ENCODE measurements at regions not wholly inside any gene's neighbourhood (a gene's known extent, or its start where the extent isn't known, plus 50 kb on each side); places are given as distances from the start of the nearest gene placed in this dataset.

GRCh38 chr20:40307997-40308396, 381.0 kb downstream of the MAFB start:
- no peaks in the 10 kb centered on the region for H3K36me3 ChIP-seq (ENCODE audit: control insufficient read depth in 2 of 3, insufficient read depth in 3 of 3, low read length in 3 of 3)
- no peak for DNase-seq
- TF ChIP-seq, protein P1, sequence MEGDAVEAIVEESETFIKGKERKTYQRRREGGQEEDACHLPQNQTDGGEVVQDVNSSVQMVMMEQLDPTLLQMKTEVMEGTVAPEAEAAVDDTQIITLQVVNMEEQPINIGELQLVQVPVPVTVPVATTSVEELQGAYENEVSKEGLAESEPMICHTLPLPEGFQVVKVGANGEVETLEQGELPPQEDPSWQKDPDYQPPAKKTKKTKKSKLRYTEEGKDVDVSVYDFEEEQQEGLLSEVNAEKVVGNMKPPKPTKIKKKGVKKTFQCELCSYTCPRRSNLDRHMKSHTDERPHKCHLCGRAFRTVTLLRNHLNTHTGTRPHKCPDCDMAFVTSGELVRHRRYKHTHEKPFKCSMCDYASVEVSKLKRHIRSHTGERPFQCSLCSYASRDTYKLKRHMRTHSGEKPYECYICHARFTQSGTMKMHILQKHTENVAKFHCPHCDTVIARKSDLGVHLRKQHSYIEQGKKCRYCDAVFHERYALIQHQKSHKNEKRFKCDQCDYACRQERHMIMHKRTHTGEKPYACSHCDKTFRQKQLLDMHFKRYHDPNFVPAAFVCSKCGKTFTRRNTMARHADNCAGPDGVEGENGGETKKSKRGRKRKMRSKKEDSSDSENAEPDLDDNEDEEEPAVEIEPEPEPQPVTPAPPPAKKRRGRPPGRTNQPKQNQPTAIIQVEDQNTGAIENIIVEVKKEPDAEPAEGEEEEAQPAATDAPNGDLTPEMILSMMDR (IDR thresholded peaks at IDR 0.05; ENCODE audit: borderline replicate concordance, extremely low read depth, insufficient read depth) = no peak
- no peak overlapping the region for H3K4me3 ChIP-seq (ENCODE audit: low read length in 3 of 3)
- H3K9ac ChIP-seq (ENCODE audit: low read length in 3 of 3) = no peak overlapping the region
- intact Hi-C loops (cut with DNase I) = no loop called here
- no peaks in the 10 kb centered on the region for H3K27me3 ChIP-seq (ENCODE audit: control insufficient read depth, insufficient read depth, low read length)
- H3K27ac ChIP-seq (ENCODE audit: low read depth in 2 of 2, low read length in 2 of 2) = no peak overlapping the region
- no peaks in the 10 kb centered on the region for H3K4me1 ChIP-seq (ENCODE audit: control insufficient read depth in 2 of 3, insufficient read depth in 2 of 3, low read depth in 1 of 3, low read length in 3 of 3)
- FAIRE-seq = no peak
- H3K9me3 ChIP-seq (ENCODE audit: control insufficient read depth in 2 of 3, insufficient read depth in 1 of 3, low read length in 3 of 3) = peaks cover 0 to 2% (median 0%) of the 10 kb centered on the region in 3 donors

- DNase-seq (no peak), FAIRE-seq (no peak)
- Histone ChIP-seq H3K4me1 (ENCODE audit: control insufficient read depth in 2 of 3, insufficient read depth in 2 of 3, low read depth in 1 of 3, low read length in 3 of 3) (no peaks in the 10 kb centered on the region), H3K36me3 (ENCODE audit: control insufficient read depth in 2 of 3, insufficient read depth in 3 of 3, low read length in 3 of 3) (no peaks in the 10 kb centered on the region), H3K4me3 (ENCODE audit: low read length in 3 of 3) (no peak overlapping the region), H3K27ac (ENCODE audit: low read depth in 2 of 2, low read length in 2 of 2) (no peak overlapping the region), H3K9me3 (ENCODE audit: control insufficient read depth in 2 of 3, insufficient read depth in 1 of 3, low read length in 3 of 3) (peaks cover 0 to 2% (median 0%) of the 10 kb centered on the region in 3 donors), H3K27me3 (ENCODE audit: control insufficient read depth, insufficient read depth, low read length) (no peaks in the 10 kb centered on the region), H3K9ac (ENCODE audit: low read length in 3 of 3) (no peak overlapping the region)
- TF ChIP-seq, protein P1 (IDR thresholded peaks at IDR 0.05; ENCODE audit: borderline replicate concordance, extremely low read depth, insufficient read depth) = no peak
- intact Hi-C loops (cut with DNase I) = no loop called here
Measured at GRCh38 chr20:40307268-40307667, 381.8 kb downstream of the MAFB start.

- H3K27me3 ChIP-seq (ENCODE audit: control insufficient read depth, insufficient read depth, low read length) = no peaks in the 10 kb centered on the region
- intact Hi-C loops (cut with DNase I) = no loop called here
- FAIRE-seq (no peak), DNase-seq (no peak)
- no peak overlapping the region for H3K27ac ChIP-seq (ENCODE audit: low read depth in 2 of 2, low read length in 2 of 2)
- no peak overlapping the region for H3K9ac ChIP-seq (ENCODE audit: low read length in 3 of 3)
- no peaks in the 10 kb centered on the region for H3K36me3 ChIP-seq (ENCODE audit: control insufficient read depth in 2 of 3, insufficient read depth in 3 of 3, low read length in 3 of 3)
- no peaks in the 10 kb centered on the region for H3K4me1 ChIP-seq (ENCODE audit: control insufficient read depth in 2 of 3, insufficient read depth in 2 of 3, low read depth in 1 of 3, low read length in 3 of 3)
- H3K9me3 ChIP-seq (ENCODE audit: control insufficient read depth in 2 of 3, insufficient read depth in 1 of 3, low read length in 3 of 3) = no peaks in the 10 kb centered on the region
- TF ChIP-seq, protein P1 (IDR thresholded peaks at IDR 0.05; ENCODE audit: borderline replicate concordance, extremely low read depth, insufficient read depth) = no peak
- no peak overlapping the region for H3K4me3 ChIP-seq (ENCODE audit: low read length in 3 of 3)
Measured at GRCh38 chr20:40305303-40305702, 383.7 kb downstream of the MAFB start.

DNA sequence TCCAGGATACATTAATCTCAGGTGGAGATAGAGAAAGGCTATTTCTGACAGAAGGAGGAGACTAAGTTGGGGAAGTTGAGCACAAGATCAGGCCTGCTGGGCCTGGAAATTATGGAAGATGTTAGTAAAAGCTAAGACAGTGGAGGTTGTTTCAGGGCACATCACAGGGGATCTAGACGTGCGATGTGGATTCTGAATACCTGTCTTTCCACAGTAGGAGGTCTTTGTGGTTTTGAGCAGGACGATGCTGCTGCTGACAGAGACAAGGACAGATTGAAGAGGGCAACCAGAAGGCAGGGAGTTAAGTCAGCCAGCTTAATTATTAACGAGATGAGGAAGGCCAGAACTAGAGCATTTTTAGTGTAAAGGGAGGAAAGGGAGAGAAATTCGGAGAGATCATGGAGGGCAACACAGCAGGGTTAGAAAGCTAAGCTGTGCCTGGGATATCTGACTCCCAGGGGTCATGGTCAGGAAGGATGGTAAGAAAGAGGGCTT, 384.9 kb downstream of the MAFB start:
- FAIRE-seq = no peak
- H3K4me1 ChIP-seq (ENCODE audit: control insufficient read depth in 2 of 3, insufficient read depth in 2 of 3, low read depth in 1 of 3, low read length in 3 of 3) = no peaks in the 10 kb centered on the region
- no peak overlapping the region for H3K9ac ChIP-seq (ENCODE audit: low read length in 3 of 3)
- no peak overlapping the region for H3K27ac ChIP-seq (ENCODE audit: low read depth in 2 of 2, low read length in 2 of 2)
- H3K27me3 ChIP-seq (ENCODE audit: control insufficient read depth, insufficient read depth, low read length) = no peaks in the 10 kb centered on the region
- TF ChIP-seq, protein P1 (IDR thresholded peaks at IDR 0.05; ENCODE audit: borderline replicate concordance, extremely low read depth, insufficient read depth) = no peak
- no peaks in the 10 kb centered on the region for H3K9me3 ChIP-seq (ENCODE audit: control insufficient read depth in 2 of 3, insufficient read depth in 1 of 3, low read length in 3 of 3)
- no peaks in the 10 kb centered on the region for H3K36me3 ChIP-seq (ENCODE audit: control insufficient read depth in 2 of 3, insufficient read depth in 3 of 3, low read length in 3 of 3)
- intact Hi-C loops (cut with DNase I) = no loop called here
- DNase-seq = no peak
- no peak overlapping the region for H3K4me3 ChIP-seq (ENCODE audit: low read length in 3 of 3)

All from kidney (tissue), 13 donors.